ENCODE measurements at regions not wholly inside any gene's neighbourhood (a gene's known extent, or its start where the extent isn't known, plus 50 kb on each side); places are given as distances from the start of the nearest gene placed in this dataset.
A peak's percentile ranks its signal among the peaks of the same experiment; 100 is the strongest.

DNA sequence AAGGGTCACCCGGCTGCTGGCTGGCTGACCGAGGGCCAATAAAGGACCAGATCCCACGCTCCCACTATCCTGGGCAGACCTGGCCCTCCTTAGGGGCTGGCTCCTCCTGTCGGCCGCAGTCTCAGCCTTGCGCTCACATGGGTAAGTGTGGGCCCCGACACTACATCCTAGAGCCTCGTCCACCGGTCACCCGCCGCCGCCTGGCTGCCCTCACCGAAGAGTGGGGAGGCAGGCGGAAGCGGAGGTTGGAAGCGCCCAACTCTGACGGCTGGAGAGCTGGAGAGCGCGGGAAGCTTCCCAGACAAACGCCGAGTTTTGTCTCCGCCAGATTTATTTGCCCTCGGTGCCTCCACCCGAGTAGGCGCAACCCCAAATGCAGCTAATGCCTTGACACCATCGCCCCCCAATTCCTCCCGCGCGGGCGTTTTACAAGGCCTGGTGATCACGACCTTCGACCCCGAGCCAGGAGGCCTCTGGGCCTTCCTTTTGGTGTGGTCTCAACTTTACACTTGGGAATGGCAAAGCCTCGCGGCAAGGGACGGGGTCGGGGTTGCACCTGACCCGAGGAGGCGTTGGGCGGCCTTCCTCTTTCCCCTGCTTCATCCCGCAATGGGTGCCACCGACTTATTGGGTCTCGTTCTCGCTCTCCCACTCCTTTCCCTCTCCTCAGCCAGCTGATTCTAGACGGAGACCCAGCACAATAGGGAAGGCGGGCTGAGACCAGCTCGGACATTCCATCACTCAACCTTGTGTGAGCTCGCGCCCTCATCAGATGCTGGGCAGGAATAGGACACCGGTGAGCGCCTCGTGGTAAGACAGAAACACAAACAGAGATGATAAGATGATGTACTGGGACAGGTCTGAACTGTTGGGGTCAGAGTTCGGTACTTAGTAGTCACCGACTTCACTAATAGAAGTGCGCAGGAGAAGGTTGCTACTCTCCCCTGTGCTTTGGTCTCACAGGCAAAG lies 78.3 kb upstream of the ANO4 start:
- Histone ChIP-seq H3K36me3 (ENCODE audit: control insufficient read depth, insufficient read depth, low read length) (no peaks in the 10 kb centered on the region), H3K9me3 (ENCODE audit: control insufficient read depth, low read length) (no peaks in the 10 kb centered on the region), H3K4me1 (ENCODE audit: control insufficient read depth, insufficient read depth, low read length) (no peaks in the 10 kb centered on the region), H3K4me3 (ENCODE audit: low read length) (peak overlapping the region; percentile 81), H3K27me3 (ENCODE audit: control insufficient read depth, insufficient read depth, low read length, poor library complexity, severe bottlenecking) (peaks cover 35% of the 10 kb centered on the region), H3K27ac (ENCODE audit: low read depth, low read length) (no peak overlapping the region), H3K9ac (ENCODE audit: extremely low read depth, low read length, poor library complexity, severe bottlenecking) (no peak overlapping the region)
- Mint-ChIP-seq H3K27me3 (ENCODE audit: insufficient read depth) (peaks cover 63% of the 10 kb centered on the region), H3K4me3 (peak overlapping the region; percentile 64), H3K9me3 (no peaks in the 10 kb centered on the region), H3K4me1 (peaks cover 12% of the 10 kb centered on the region), H3K36me3 (ENCODE audit: low read depth) (no peaks in the 10 kb centered on the region), H3K27ac (no peak overlapping the region)
- peak; percentile 85 for DNase-seq
- peak; percentile 65 for TF ChIP-seq CTCF (conservative IDR thresholded peaks at IDR 0.05)
- 88 to 92% methylated on average over 41 to 55 of the region's 55 CpGs for WGBS, 2 experiments (ENCODE audit: insufficient coverage in 1 of 2, insufficient read length in 1 of 2)

DNA sequence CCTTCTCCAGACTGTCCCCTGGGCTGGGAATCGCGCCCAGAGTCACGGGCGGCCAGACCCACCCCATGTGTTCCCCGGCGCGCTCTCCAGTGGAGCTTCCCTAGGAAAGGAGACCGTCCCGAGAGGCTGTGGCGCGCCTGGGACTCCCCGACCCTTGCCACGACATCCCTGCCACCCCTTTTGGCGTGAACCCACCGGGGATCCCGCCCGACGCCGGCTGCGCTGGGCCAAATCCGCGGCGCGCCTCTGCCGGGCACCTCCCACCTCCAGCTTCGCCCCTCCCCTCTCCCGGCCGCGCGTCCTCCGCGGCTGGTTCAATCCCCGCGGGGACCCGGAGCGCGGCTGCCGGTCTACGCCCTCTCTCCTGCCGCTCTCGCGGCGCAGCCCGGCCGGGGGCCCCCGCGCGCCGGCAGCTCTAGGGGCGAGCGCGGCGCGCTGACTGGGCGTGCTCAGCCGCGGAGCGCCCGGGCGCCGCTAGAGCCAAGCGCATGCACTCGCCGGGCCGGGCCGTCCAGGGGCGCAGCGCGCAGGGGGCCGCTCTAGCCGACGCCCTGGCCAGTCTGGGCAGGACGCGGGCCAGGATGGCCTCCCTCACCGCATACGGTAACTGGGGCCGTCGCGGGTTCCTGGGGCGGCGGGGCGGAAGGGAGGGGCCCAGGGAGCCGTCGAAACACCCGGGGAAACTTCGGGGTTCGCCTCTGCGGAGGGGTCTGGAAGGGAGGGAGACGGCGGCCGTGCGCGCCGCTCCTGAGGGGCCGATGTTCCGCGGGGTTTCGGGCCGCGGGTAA lies 77.4 kb upstream of the ANO4 start:
- no peak overlapping the region for H3K27ac ChIP-seq (ENCODE audit: low read depth, low read length)
- peaks cover 35% of the 10 kb centered on the region for H3K27me3 ChIP-seq (ENCODE audit: control insufficient read depth, insufficient read depth, low read length, poor library complexity, severe bottlenecking)
- H3K9ac ChIP-seq (ENCODE audit: extremely low read depth, low read length, poor library complexity, severe bottlenecking), result no peak overlapping the region

More for the DNA sequence above, 77.4 kb upstream of the ANO4 start:
- Histone ChIP-seq H3K36me3 (ENCODE audit: control insufficient read depth, insufficient read depth, low read length) (no peaks in the 10 kb centered on the region), H3K4me1 (ENCODE audit: control insufficient read depth, insufficient read depth, low read length) (no peaks in the 10 kb centered on the region), H3K9me3 (ENCODE audit: control insufficient read depth, low read length) (no peaks in the 10 kb centered on the region), H3K4me3 (ENCODE audit: low read length) (peak overlapping the region; percentile 81)
- peaks cover 63% of the 10 kb centered on the region for H3K27me3 Mint-ChIP-seq (ENCODE audit: insufficient read depth)
- H3K4me1 Mint-ChIP-seq, result peaks cover 12% of the 10 kb centered on the region
- 3 to 8% methylated on average over 32 to 100 of the region's 100 CpGs for WGBS, 2 experiments (ENCODE audit: insufficient coverage in 1 of 2, insufficient read length in 1 of 2)
- H3K4me3 Mint-ChIP-seq, result peak overlapping the region; percentile 64
- DNase-seq, result peak; percentile 87
- no peaks in the 10 kb centered on the region for H3K36me3 Mint-ChIP-seq (ENCODE audit: low read depth)
- no peaks in the 10 kb centered on the region for H3K9me3 Mint-ChIP-seq
- TF ChIP-seq CTCF (conservative IDR thresholded peaks at IDR 0.05), result no peak
- no peak overlapping the region for H3K27ac Mint-ChIP-seq

All from endodermal cell (in vitro differentiated cells).